Ishikawa (cell line): ENCODE measurements at regions not wholly inside any gene's neighbourhood (a gene's known extent, or its start where the extent isn't known, plus 50 kb on each side); places are given as distances from the start of the nearest gene placed in this dataset.

Experiments
- CREB1 ChIP-seq: IDR thresholded peaks from 2 replicates; pipeline ENCODE4 v1.6.1; 2012; ENCODE audit warnings: low read depth
- EP300 ChIP-seq: IDR thresholded peaks from 2 replicates; pipeline ENCODE4 v1.6.1; 2012; ENCODE audit warnings: borderline replicate concordance
- RAD21 ChIP-seq: IDR thresholded peaks from 2 replicates; pipeline ENCODE4 v1.6.1; 2012; ENCODE audit warnings: low read depth
- TCF12 ChIP-seq: IDR thresholded peaks from 2 replicates; pipeline ENCODE4 v1.6.1; 2012; ENCODE audit warnings: low read depth
- TF ChIP-seq, protein P1 (sequence below): IDR thresholded peaks from 2 replicates; pipeline ENCODE4 v1.6.1; 2012

DNA sequence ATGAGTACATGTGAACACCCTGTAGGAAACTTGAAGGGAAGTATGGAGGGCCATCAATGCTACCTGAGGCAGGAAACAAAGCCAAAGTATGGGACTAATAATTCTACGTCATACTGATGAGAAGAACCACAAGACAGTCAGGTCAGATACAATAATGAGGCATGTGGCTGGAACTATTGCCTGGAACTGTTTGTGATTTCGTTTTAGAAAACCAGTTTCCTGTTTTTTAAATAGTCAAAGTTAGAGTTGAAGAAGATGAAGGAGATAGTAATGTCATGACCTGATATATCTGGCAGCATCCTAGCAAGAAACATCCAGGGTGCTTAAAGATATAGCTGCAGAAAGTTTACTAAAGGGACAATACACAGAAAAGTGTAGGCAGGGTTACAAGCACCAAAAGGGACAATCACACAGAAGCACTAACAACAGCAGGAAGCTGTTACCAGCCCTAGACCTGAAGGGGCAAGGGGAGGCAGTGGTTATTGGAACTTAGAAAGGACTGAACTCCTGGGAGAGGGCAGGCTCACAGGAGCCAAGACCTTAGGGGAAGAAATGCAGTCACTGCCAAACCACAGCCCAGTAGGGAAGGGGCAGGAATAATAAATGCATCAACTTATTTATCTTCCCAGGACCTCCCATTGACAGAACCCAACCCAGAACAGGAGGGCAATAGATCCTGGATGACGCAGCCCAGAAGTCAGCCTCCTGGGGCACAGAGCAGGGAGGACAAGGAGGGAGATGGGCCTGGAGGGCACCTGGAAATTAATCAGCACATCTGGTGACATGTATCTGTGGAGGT lies 302.1 kb upstream of the STT3B start:
- TF ChIP-seq CREB1 (no peak), TCF12 (no peak), EP300 (no peak), RAD21 (no peak)
- TF ChIP-seq, protein P1, sequence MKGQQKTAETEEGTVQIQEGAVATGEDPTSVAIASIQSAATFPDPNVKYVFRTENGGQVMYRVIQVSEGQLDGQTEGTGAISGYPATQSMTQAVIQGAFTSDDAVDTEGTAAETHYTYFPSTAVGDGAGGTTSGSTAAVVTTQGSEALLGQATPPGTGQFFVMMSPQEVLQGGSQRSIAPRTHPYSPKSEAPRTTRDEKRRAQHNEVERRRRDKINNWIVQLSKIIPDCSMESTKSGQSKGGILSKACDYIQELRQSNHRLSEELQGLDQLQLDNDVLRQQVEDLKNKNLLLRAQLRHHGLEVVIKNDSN, result no peak
